ENCODE measurements at regions not wholly inside any gene's neighbourhood (a gene's known extent, or its start where the extent isn't known, plus 50 kb on each side); places are given as distances from the start of the nearest gene placed in this dataset.

- no peaks in the 10 kb centered on the region for H3K79me2 ChIP-seq (ENCODE audit: control insufficient read depth, insufficient read depth, low read length)
- no TSS peak for BruUV-seq (replicated peaks)
- POLR2A ChIA-PET, result no interaction called here
- in situ Hi-C loops (cut with MboI) (no loop called here), intact Hi-C loops (cut with micrococcal nuclease) (no loop called here)
- no peaks in the 10 kb centered on the region for H3K9me3 ChIP-seq (replicated peaks; ENCODE audit: control insufficient read depth, insufficient read depth, low read depth, low read length)
- no peak for ATAC-seq
- no peak overlapping the region for H3K9ac ChIP-seq (ENCODE audit: insufficient read depth in 1 of 2, low read depth in 2 of 2, low read length in 2 of 2)
- H2AFZ ChIP-seq (ENCODE audit: low read depth, low read length), result no peak overlapping the region
- no peaks in the 10 kb centered on the region for H3K36me3 ChIP-seq (ENCODE audit: control insufficient read depth, insufficient read depth, low read length)
- CTCF ChIA-PET (ENCODE audit: low intra/inter-chr PET ratio), result no interaction called here
- no peak overlapping the region for H3K4me3 ChIP-seq
- no peak overlapping the region for H3K4me2 ChIP-seq (ENCODE audit: insufficient read depth, low read length)
- no peaks in the 10 kb centered on the region for H3K9me1 ChIP-seq (ENCODE audit: control insufficient read depth, insufficient read depth, low read length)
- H4K20me1 ChIP-seq (replicated peaks; ENCODE audit: control insufficient read depth, insufficient read depth, low read length), result no peaks in the 10 kb centered on the region
- no peak overlapping the region for H3K27ac ChIP-seq (ENCODE audit: extremely low read depth, low read depth, low read length)
- FAIRE-seq, result no peak
- WGBS (ENCODE audit: insufficient coverage, low coverage, missing lambda C conversion rate), result 0% methylated on average over 4 of the region's 4 CpGs
- no peak for TF ChIP-seq IFI16 (CRISPR knock-in tag; IDR thresholded peaks at IDR 0.05)
- TF ChIP-seq RUNX1 (IDR thresholded peaks at IDR 0.05; ENCODE audit: low read depth), result no peak
- TF ChIP-seq GABPB2 (CRISPR knock-in tag; conservative IDR thresholded peaks at IDR 0.05), result no peak
- no peak for TF ChIP-seq ELF4 (CRISPR knock-in tag; IDR thresholded peaks at IDR 0.05)
- no peak for TF ChIP-seq FOSL1 (tag; conservative IDR thresholded peaks at IDR 0.05)
- H3K4me1 ChIP-seq (replicated peaks in 1 of 2; ENCODE audit: control insufficient read depth in 2 of 2, insufficient read depth in 2 of 2, low read length in 2 of 2), result no peaks in the 10 kb centered on the region
- DNase-seq (ENCODE audit: extremely low read depth in 1 of 4, low spot score in 3 of 4), result no peak
- H3K27me3 ChIP-seq (ENCODE audit: control insufficient read depth in 2 of 2, insufficient read depth in 2 of 2, low read length in 2 of 2), result no peaks in the 10 kb centered on the region
Observed at GRCh38 chr5:17436350-17436749, 61.7 kb upstream of the TAF11L2 start.

- FAIRE-seq (peak; percentile 23), ATAC-seq (no peak)
- no peak overlapping the region for H2AFZ ChIP-seq (ENCODE audit: low read depth, low read length)
Observed at GRCh38 chr5:17436761-17437221, 61.2 kb upstream of the TAF11L2 start.

More at GRCh38 chr5:17436761-17437221, 61.2 kb upstream of the TAF11L2 start:
- H3K9me3 ChIP-seq (replicated peaks; ENCODE audit: control insufficient read depth, insufficient read depth, low read depth, low read length), result no peaks in the 10 kb centered on the region
- BruUV-seq (replicated peaks), result no TSS peak
- no peaks in the 10 kb centered on the region for H4K20me1 ChIP-seq (replicated peaks; ENCODE audit: control insufficient read depth, insufficient read depth, low read length)
- TF ChIP-seq ILF3 (IDR thresholded peaks at IDR 0.05; ENCODE audit: borderline replicate concordance) (no peak), PATZ1 (CRISPR knock-in tag; IDR thresholded peaks at IDR 0.05; ENCODE audit: borderline replicate concordance) (no peak), ZKSCAN1 (IDR thresholded peaks at IDR 0.05; ENCODE audit: low read depth, low read length) (no peak), CHD4 (IDR thresholded peaks at IDR 0.05; ENCODE audit: insufficient read depth, insufficient replicate concordance, low read depth, low read length, poor library complexity, severe bottlenecking) (no peak), SMARCC2 (IDR thresholded peaks at IDR 0.05; ENCODE audit: low read depth) (no peak), GTF2E2 (tag; IDR thresholded peaks at IDR 0.05) (no peak)
- no peak overlapping the region for H3K4me3 ChIP-seq
- H3K27ac ChIP-seq (ENCODE audit: extremely low read depth, low read depth, low read length), result no peak overlapping the region
- in situ Hi-C loops (cut with MboI), result no loop called here
- ChIA-PET POLR2A (no interaction called here), CTCF (ENCODE audit: low intra/inter-chr PET ratio) (no interaction called here)
- DNase-seq (ENCODE audit: extremely low read depth in 1 of 4, low spot score in 3 of 4), result no peak
- H3K9ac ChIP-seq (ENCODE audit: insufficient read depth in 1 of 2, low read depth in 2 of 2, low read length in 2 of 2), result no peak overlapping the region
- no peaks in the 10 kb centered on the region for H3K27me3 ChIP-seq (ENCODE audit: control insufficient read depth in 2 of 2, insufficient read depth in 2 of 2, low read length in 2 of 2)
- no peak overlapping the region for H3K4me2 ChIP-seq (ENCODE audit: insufficient read depth, low read length)
- no peaks in the 10 kb centered on the region for H3K36me3 ChIP-seq (ENCODE audit: control insufficient read depth, insufficient read depth, low read length)
- WGBS (ENCODE audit: insufficient coverage, low coverage, missing lambda C conversion rate), result 0% methylated on average over 4 of the region's 4 CpGs
- no peaks in the 10 kb centered on the region for H3K79me2 ChIP-seq (ENCODE audit: control insufficient read depth, insufficient read depth, low read length)
- H3K4me1 ChIP-seq (replicated peaks in 1 of 2; ENCODE audit: control insufficient read depth in 2 of 2, insufficient read depth in 2 of 2, low read length in 2 of 2), result no peaks in the 10 kb centered on the region
- no peaks in the 10 kb centered on the region for H3K9me1 ChIP-seq (ENCODE audit: control insufficient read depth, insufficient read depth, low read length)
- intact Hi-C loops (cut with micrococcal nuclease), result no loop called here

Measured in K562 (cell line).